GM21381 (cell line): ENCODE measurements at regions not wholly inside any gene's neighbourhood (a gene's known extent, or its start where the extent isn't known, plus 50 kb on each side); places are given as distances from the start of the nearest gene placed in this dataset.
"Not testable (repeated sequence)": the region's sequence is repeated elsewhere in the genome, so short reads cannot be mapped to it uniquely, and the experiment has no call there.

Experiments used
- ATAC-seq: cut with Tn5 transposase; IDR thresholded peaks from one replicate; pipeline ENCODE4 v1.9.1; 2021; ENCODE audit warnings: mild to moderate bottlenecking, moderate library complexity; ENCODE audit not compliant: unreplicated experiment

GRCh38 chr4:71081192-71081591, 87.7 kb downstream of the DCK start:
- no peak for ATAC-seq

- ATAC-seq = no peak
Measured at GRCh38 chr4:71093745-71094144, 100.3 kb downstream of the DCK start.

- ATAC-seq = no peak
Measured at GRCh38 chr4:71094201-71094600, 100.8 kb downstream of the DCK start.

- ATAC-seq = no peak
Measured at GRCh38 chr4:71095141-71095540, 101.7 kb downstream of the DCK start.

- no peak for ATAC-seq
Measured at GRCh38 chr4:71095545-71095944, 102.1 kb downstream of the DCK start.

- ATAC-seq = no peak
Measured at GRCh38 chr4:71107726-71108125, 114.3 kb downstream of the DCK start.

GRCh38 chr4:71110499-71110898, 117.0 kb downstream of the DCK start:
- no peak for ATAC-seq

- not testable (repeated sequence) for ATAC-seq
Measured at GRCh38 chr4:71111133-71111532, 117.7 kb downstream of the DCK start.

GRCh38 chr4:71113294-71113693, 119.8 kb downstream of the DCK start:
- ATAC-seq = no peak

- no peak for ATAC-seq
Measured at GRCh38 chr4:71120831-71121524, 127.5 kb downstream of the DCK start.

GRCh38 chr4:71123951-71124350, 130.5 kb downstream of the DCK start:
- no peak for ATAC-seq

GRCh38 chr4:71125137-71125536, 131.7 kb downstream of the DCK start:
- no peak for ATAC-seq

GRCh38 chr4:71126719-71127118, 133.3 kb downstream of the DCK start:
- no peak for ATAC-seq

- ATAC-seq = no peak
Measured at GRCh38 chr4:71130827-71131603, 137.6 kb downstream of the DCK start.

GRCh38 chr4:71132486-71132885, 139.0 kb downstream of the DCK start:
- ATAC-seq = no peak

- ATAC-seq = no peak
Measured at GRCh38 chr4:71133491-71133890, 140.0 kb downstream of the DCK start.

- no peak for ATAC-seq
Measured at GRCh38 chr4:71136071-71136470, 142.6 kb downstream of the DCK start.

GRCh38 chr4:71138007-71138615, 144.7 kb downstream of the DCK start:
- ATAC-seq = no peak

GRCh38 chr4:71140563-71140962, 147.1 kb downstream of the DCK start:
- no peak for ATAC-seq

- no peak for ATAC-seq
Measured at GRCh38 chr4:71141125-71141524, 147.7 kb downstream of the DCK start.

GRCh38 chr4:71147261-71147660, 153.8 kb downstream of the DCK start:
- no peak for ATAC-seq

GRCh38 chr4:71148545-71148944, 155.1 kb downstream of the DCK start:
- no peak for ATAC-seq
